ENCODE measurements at regions not wholly inside any gene's neighbourhood (a gene's known extent, or its start where the extent isn't known, plus 50 kb on each side); places are given as distances from the start of the nearest gene placed in this dataset.

GRCh38 chr4:126856906-126857305, 775.9 kb upstream of the INTU start:
- no peak overlapping the region for H3K9ac ChIP-seq (ENCODE audit: low read length in 3 of 3)
- DNase-seq (no peak), FAIRE-seq (no peak)
- no peaks in the 10 kb centered on the region for H3K4me1 ChIP-seq (ENCODE audit: control insufficient read depth in 2 of 3, insufficient read depth in 2 of 3, low read depth in 1 of 3, low read length in 3 of 3)
- no peaks in the 10 kb centered on the region for H3K9me3 ChIP-seq (ENCODE audit: control insufficient read depth in 2 of 3, insufficient read depth in 1 of 3, low read length in 3 of 3)
- intact Hi-C loops (cut with DNase I), result no loop called here
- TF ChIP-seq CTCF (IDR thresholded peaks at IDR 0.05; ENCODE audit: borderline replicate concordance, extremely low read depth, insufficient read depth), result no peak
- no peaks in the 10 kb centered on the region for H3K27me3 ChIP-seq (ENCODE audit: control insufficient read depth, insufficient read depth, low read length)
- no peak overlapping the region for H3K4me3 ChIP-seq (ENCODE audit: low read length in 3 of 3)
- H3K27ac ChIP-seq (ENCODE audit: low read depth in 2 of 2, low read length in 2 of 2), result no peak overlapping the region
- no peaks in the 10 kb centered on the region for H3K36me3 ChIP-seq (ENCODE audit: control insufficient read depth in 2 of 3, insufficient read depth in 3 of 3, low read length in 3 of 3)

GRCh38 chr4:126859314-126859713, 773.4 kb upstream of the INTU start:
- no peak for FAIRE-seq
- no peaks in the 10 kb centered on the region for H3K36me3 ChIP-seq (ENCODE audit: control insufficient read depth in 2 of 3, insufficient read depth in 3 of 3, low read length in 3 of 3)
- H3K9me3 ChIP-seq (ENCODE audit: control insufficient read depth in 2 of 3, insufficient read depth in 1 of 3, low read length in 3 of 3), result no peaks in the 10 kb centered on the region

GRCh38 chr4:126859872-126860271, 772.9 kb upstream of the INTU start:
- no peak for DNase-seq
- intact Hi-C loops (cut with DNase I), result no loop called here
- FAIRE-seq, result no peak
- Histone ChIP-seq H3K4me3 (ENCODE audit: low read length in 3 of 3) (no peak overlapping the region), H3K9ac (ENCODE audit: low read length in 3 of 3) (no peak overlapping the region), H3K4me1 (ENCODE audit: control insufficient read depth in 2 of 3, insufficient read depth in 2 of 3, low read depth in 1 of 3, low read length in 3 of 3) (no peaks in the 10 kb centered on the region), H3K27ac (ENCODE audit: low read depth in 2 of 2, low read length in 2 of 2) (no peak overlapping the region), H3K27me3 (ENCODE audit: control insufficient read depth, insufficient read depth, low read length) (no peaks in the 10 kb centered on the region), H3K36me3 (ENCODE audit: control insufficient read depth in 2 of 3, insufficient read depth in 3 of 3, low read length in 3 of 3) (no peaks in the 10 kb centered on the region), H3K9me3 (ENCODE audit: control insufficient read depth in 2 of 3, insufficient read depth in 1 of 3, low read length in 3 of 3) (no peaks in the 10 kb centered on the region)
- no peak for TF ChIP-seq CTCF (IDR thresholded peaks at IDR 0.05; ENCODE audit: borderline replicate concordance, extremely low read depth, insufficient read depth)

More at GRCh38 chr4:126859314-126859713, 773.4 kb upstream of the INTU start:
- Histone ChIP-seq H3K4me1 (ENCODE audit: control insufficient read depth in 2 of 3, insufficient read depth in 2 of 3, low read depth in 1 of 3, low read length in 3 of 3) (no peaks in the 10 kb centered on the region), H3K4me3 (ENCODE audit: low read length in 3 of 3) (no peak overlapping the region), H3K27ac (ENCODE audit: low read depth in 2 of 2, low read length in 2 of 2) (no peak overlapping the region), H3K9ac (ENCODE audit: low read length in 3 of 3) (no peak overlapping the region), H3K27me3 (ENCODE audit: control insufficient read depth, insufficient read depth, low read length) (no peaks in the 10 kb centered on the region)
- no peak for TF ChIP-seq CTCF (IDR thresholded peaks at IDR 0.05; ENCODE audit: borderline replicate concordance, extremely low read depth, insufficient read depth)
- DNase-seq, result no peak
- intact Hi-C loops (cut with DNase I), result no loop called here

GRCh38 chr4:126860308-126860707, 772.4 kb upstream of the INTU start:
- intact Hi-C loops (cut with DNase I), result no loop called here
- DNase-seq, result no peak
- Histone ChIP-seq H3K27ac (ENCODE audit: low read depth in 2 of 2, low read length in 2 of 2) (no peak overlapping the region), H3K36me3 (ENCODE audit: control insufficient read depth in 2 of 3, insufficient read depth in 3 of 3, low read length in 3 of 3) (no peaks in the 10 kb centered on the region), H3K9ac (ENCODE audit: low read length in 3 of 3) (no peak overlapping the region), H3K4me3 (ENCODE audit: low read length in 3 of 3) (no peak overlapping the region), H3K27me3 (ENCODE audit: control insufficient read depth, insufficient read depth, low read length) (no peaks in the 10 kb centered on the region), H3K9me3 (ENCODE audit: control insufficient read depth in 2 of 3, insufficient read depth in 1 of 3, low read length in 3 of 3) (no peaks in the 10 kb centered on the region), H3K4me1 (ENCODE audit: control insufficient read depth in 2 of 3, insufficient read depth in 2 of 3, low read depth in 1 of 3, low read length in 3 of 3) (no peaks in the 10 kb centered on the region)
- TF ChIP-seq CTCF (IDR thresholded peaks at IDR 0.05; ENCODE audit: borderline replicate concordance, extremely low read depth, insufficient read depth), result no peak
- no peak for FAIRE-seq

Data from kidney (tissue), 13 donors.